Type B pancreatic cell (in vitro differentiated cells): ENCODE measurements at regions not wholly inside any gene's neighbourhood (a gene's known extent, or its start where the extent isn't known, plus 50 kb on each side); places are given as distances from the start of the nearest gene placed in this dataset.

Experiments
- DNase-seq: peaks from one replicate; pipeline ENCODE4 v3.0.0; 2021; ENCODE audit warnings: mixed read lengths; ENCODE audit not compliant: unreplicated experiment; ENCODE audit errors: extremely low spot score
- H3K27ac Mint-ChIP-seq: 2 replicates; pipeline ENCODE4 v1.8.0; 2021; ENCODE audit warnings: mild to moderate bottlenecking, mixed read lengths
- H3K27me3 Mint-ChIP-seq: 2 replicates; pipeline ENCODE4 v1.8.0; 2021; ENCODE audit warnings: mixed read lengths
- H3K36me3 Mint-ChIP-seq: 2 replicates; pipeline ENCODE4 v1.8.0; 2021; ENCODE audit warnings: mixed read lengths
- H3K4me1 Mint-ChIP-seq: one replicate; pipeline ENCODE4 v1.8.0; 2021; ENCODE audit warnings: mixed read lengths; ENCODE audit not compliant: unreplicated experiment
- H3K4me3 Mint-ChIP-seq: 2 replicates; pipeline ENCODE4 v1.8.0; 2021; ENCODE audit warnings: mild to moderate bottlenecking, mixed read lengths
- H3K9me3 Mint-ChIP-seq: 2 replicates; pipeline ENCODE4 v1.8.0; 2021; ENCODE audit warnings: mixed read lengths
- TF ChIP-seq, protein P1 (sequence below): fragments of 200-600 bp; sonication (generic); conservative IDR thresholded peaks from 2 replicates; pipeline ENCODE4 v1.5.0; 2021; ENCODE audit warnings: antibody characterized with exemption, mild to moderate bottlenecking

DNA sequence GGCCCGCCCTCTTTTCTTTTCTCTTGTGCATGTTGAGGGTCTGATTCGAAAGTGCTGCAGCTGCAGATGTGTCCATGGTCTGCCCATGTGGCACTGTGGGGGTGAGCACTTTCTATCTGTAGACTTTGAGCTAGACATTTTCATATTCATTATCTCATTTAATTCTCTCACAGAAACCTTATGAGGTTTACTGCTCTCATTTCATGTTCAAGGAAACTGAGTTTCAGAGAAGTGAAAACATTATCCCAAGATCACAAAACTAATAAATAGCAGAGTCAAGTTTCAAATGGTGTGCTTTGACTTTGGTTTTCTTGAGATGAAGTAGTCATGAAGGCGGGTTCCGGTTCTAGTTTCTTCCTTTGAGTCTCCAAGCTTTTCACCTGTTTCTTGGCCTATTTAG lies 536.5 kb upstream of the ZNF462 start:
- Mint-ChIP-seq H3K4me3 (no peak overlapping the region), H3K36me3 (no peaks in the 10 kb centered on the region), H3K27ac (no peak overlapping the region), H3K9me3 (peaks cover 11% of the 10 kb centered on the region), H3K4me1 (peaks cover 52% of the 10 kb centered on the region), H3K27me3 (no peaks in the 10 kb centered on the region)
- TF ChIP-seq, protein P1, sequence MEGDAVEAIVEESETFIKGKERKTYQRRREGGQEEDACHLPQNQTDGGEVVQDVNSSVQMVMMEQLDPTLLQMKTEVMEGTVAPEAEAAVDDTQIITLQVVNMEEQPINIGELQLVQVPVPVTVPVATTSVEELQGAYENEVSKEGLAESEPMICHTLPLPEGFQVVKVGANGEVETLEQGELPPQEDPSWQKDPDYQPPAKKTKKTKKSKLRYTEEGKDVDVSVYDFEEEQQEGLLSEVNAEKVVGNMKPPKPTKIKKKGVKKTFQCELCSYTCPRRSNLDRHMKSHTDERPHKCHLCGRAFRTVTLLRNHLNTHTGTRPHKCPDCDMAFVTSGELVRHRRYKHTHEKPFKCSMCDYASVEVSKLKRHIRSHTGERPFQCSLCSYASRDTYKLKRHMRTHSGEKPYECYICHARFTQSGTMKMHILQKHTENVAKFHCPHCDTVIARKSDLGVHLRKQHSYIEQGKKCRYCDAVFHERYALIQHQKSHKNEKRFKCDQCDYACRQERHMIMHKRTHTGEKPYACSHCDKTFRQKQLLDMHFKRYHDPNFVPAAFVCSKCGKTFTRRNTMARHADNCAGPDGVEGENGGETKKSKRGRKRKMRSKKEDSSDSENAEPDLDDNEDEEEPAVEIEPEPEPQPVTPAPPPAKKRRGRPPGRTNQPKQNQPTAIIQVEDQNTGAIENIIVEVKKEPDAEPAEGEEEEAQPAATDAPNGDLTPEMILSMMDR: no peak
- no peak for DNase-seq

- Mint-ChIP-seq H3K9me3 (peaks cover 9% of the 10 kb centered on the region), H3K27ac (peak overlapping the region; percentile 15), H3K4me3 (peak overlapping the region; percentile 7), H3K27me3 (no peaks in the 10 kb centered on the region), H3K4me1 (peaks cover 20% of the 10 kb centered on the region), H3K36me3 (no peaks in the 10 kb centered on the region)
- TF ChIP-seq, protein P1: no peak
- DNase-seq: no peak
Measured at GRCh38 chr9:106333481-106333880, 529.5 kb upstream of the ZNF462 start.

DNA sequence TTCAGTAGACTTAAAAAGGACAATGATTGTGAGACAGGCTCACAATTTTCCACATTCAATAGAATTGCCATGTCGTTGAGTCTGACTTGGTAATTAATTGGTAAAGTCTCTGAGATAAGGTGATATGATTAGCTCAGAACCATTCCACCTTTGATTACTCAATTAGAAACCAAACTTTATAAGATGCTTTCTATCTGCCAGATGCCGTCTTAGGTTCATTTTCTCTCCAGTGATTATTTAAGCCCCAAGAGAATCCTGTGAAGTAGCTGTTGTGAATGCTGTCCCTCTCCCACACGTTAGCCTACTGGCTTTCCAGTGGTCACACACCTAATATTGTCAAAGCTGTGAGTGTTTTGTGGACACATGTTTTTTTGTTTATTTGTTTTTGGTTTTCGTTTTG lies 528.9 kb upstream of the ZNF462 start:
- H3K4me3 Mint-ChIP-seq: no peak overlapping the region
- H3K27ac Mint-ChIP-seq: no peak overlapping the region
- no peak for DNase-seq
- no peaks in the 10 kb centered on the region for H3K36me3 Mint-ChIP-seq
- peaks cover 20% of the 10 kb centered on the region for H3K4me1 Mint-ChIP-seq
- TF ChIP-seq, protein P1: no peak
- H3K27me3 Mint-ChIP-seq: no peaks in the 10 kb centered on the region
- peaks cover 9% of the 10 kb centered on the region for H3K9me3 Mint-ChIP-seq

DNA sequence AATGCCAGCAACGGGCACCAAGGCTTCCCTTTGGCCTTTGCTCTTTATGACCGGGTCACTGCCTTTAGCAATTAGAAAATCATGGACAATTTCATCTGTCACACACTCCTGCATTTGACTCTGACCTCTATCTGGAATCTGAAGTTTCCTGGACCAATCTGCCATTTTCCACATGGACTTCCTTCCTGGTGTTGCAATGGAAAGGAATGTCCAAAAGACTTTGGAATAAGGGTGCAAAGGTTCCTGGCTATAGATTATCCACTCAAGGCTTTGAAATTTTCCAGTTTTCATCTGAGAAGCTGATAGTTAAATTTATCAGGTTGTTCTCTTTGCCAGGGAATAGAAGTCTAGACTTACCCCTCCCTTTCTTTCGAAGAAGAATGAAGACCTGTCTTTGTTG lies 523.1 kb upstream of the ZNF462 start:
- Mint-ChIP-seq H3K27me3 (no peaks in the 10 kb centered on the region), H3K4me1 (peaks cover 11% of the 10 kb centered on the region), H3K27ac (no peak overlapping the region), H3K9me3 (no peaks in the 10 kb centered on the region), H3K4me3 (no peak overlapping the region), H3K36me3 (no peaks in the 10 kb centered on the region)
- DNase-seq: no peak
- TF ChIP-seq, protein P1: no peak

- Mint-ChIP-seq H3K36me3 (no peaks in the 10 kb centered on the region), H3K9me3 (peaks cover 7% of the 10 kb centered on the region), H3K4me1 (no peaks in the 10 kb centered on the region), H3K27me3 (no peaks in the 10 kb centered on the region), H3K27ac (no peak overlapping the region), H3K4me3 (no peak overlapping the region)
- DNase-seq: no peak
- TF ChIP-seq, protein P1: no peak
Measured at GRCh38 chr9:106350777-106351176, 512.2 kb upstream of the ZNF462 start.

DNA sequence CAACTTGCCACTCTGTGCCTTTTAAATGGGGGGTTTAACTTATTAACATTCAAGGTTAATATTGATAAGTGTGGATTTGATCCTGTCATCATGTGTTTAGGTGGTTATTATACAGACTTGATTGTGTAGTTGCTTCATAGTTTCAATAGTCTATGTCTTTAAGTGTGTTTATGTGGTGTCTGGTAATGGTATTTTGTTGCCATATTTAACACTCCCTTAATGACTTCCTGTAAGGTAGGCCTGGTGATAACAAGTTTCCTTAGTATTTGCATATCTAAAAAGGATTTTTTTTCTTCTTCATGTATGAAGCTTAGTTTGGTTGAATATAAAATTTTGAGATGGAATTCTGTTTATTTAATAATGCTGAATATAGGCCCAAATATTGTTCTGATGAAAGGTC lies 506.0 kb upstream of the ZNF462 start:
- no peak for DNase-seq
- Mint-ChIP-seq H3K4me1 (no peaks in the 10 kb centered on the region), H3K27ac (no peak overlapping the region), H3K36me3 (no peaks in the 10 kb centered on the region), H3K27me3 (no peaks in the 10 kb centered on the region), H3K9me3 (peaks cover 7% of the 10 kb centered on the region), H3K4me3 (no peak overlapping the region)
- TF ChIP-seq, protein P1: no peak
